HCT116 (cell line): ENCODE measurements at regions not wholly inside any gene's neighbourhood (a gene's known extent, or its start where the extent isn't known, plus 50 kb on each side); places are given as distances from the start of the nearest gene placed in this dataset.

Experiments used
- ATAC-seq: fragments of 200-7000 bp; cut with Tn5 transposase; 2 replicates; pipeline ENCODE4 v1.9.1; 2020; ENCODE audit warnings: mild to moderate bottlenecking, moderate library complexity
- BruUV-seq: library from RNA; stranded (reverse); fragments of 400-500 nt; replicated peaks from 2 replicates; lab custom pipeline; 2021; lab: Mats Ljungman, UMichigan
- CTCF ChIA-PET: fragments of 300-600 bp; sonication (Branson Sonifier 250); formaldehyde crosslinking; loops from one replicate; lab custom pipeline; 2021; ENCODE audit warnings: antibody characterized with exemption; lab: Charles Lee
- POLR2A ChIA-PET: fragments of 300-600, 350-600 bp; sonication (Branson Sonifier 250); formaldehyde crosslinking; loops from one replicate; lab custom pipeline; 2021; ENCODE audit warnings: antibody characterized with exemption; lab: Charles Lee
- RAD21 ChIA-PET, 2 experiments: fragments of 300-600 bp; sonication (Branson Sonifier 250); formaldehyde crosslinking; loops; one replicate each; lab custom pipeline; 2023; ENCODE audit warnings: low total read pairs in 2 of 2; ENCODE audit not compliant: uncharacterized antibody in 2 of 2, unreplicated experiment in 2 of 2, low non-redundant PET in 1 of 2; lab: Charles Lee
- DNase-seq: peaks from one replicate; pipeline ENCODE4 v3.0.0-alpha.2; 2010; ENCODE audit warnings: low read depth, low spot score
- H2AFZ ChIP-seq: fragments of 200-600 bp; shearing (Covaris generic), sonication (generic); 2 replicates; pipeline ENCODE4 v1.6.1; 2017; ENCODE audit warnings: low read depth, mixed run types, mixed read lengths, antibody characterized with exemption, low read length; ENCODE audit not compliant: poor library complexity, severe bottlenecking
- H3K27ac ChIP-seq: 2 replicates; pipeline ENCODE4 v1.5.1; 2012; ENCODE audit warnings: low read depth, low read length
- H3K27me3 ChIP-seq: fragments of 200-600 bp; sonication (generic); 2 replicates; pipeline ENCODE4 v1.6.1; 2016; ENCODE audit warnings: mixed run types, low read length, mixed read lengths; ENCODE audit not compliant: insufficient read depth
- H3K36me3 ChIP-seq, 2 experiments: fragments of 200-500 bp in 1 of 2; fragments of 200-600 bp in 1 of 2; sonication (Bioruptor generic) in 1 of 2; sonication (generic) in 1 of 2; 2 replicates each; pipeline versions ENCODE4 v1.5.1 to v1.6.1; 2014 to 2016; ENCODE audit warnings: low read length in 2 of 2, inconsistent platforms in 1 of 2, mixed read lengths in 1 of 2, mixed run types in 1 of 2; ENCODE audit not compliant: insufficient read depth in 2 of 2, control insufficient read depth in 1 of 2
- H3K4me1 ChIP-seq, 2 experiments: fragments of 200-600 bp in 1 of 2; sonication (generic) in 1 of 2; 2 replicates each; pipeline versions ENCODE4 v1.5.1 to v1.6.1; 2012 to 2017; ENCODE audit warnings: low read length in 2 of 2, inconsistent platforms in 1 of 2, mild to moderate bottlenecking in 1 of 2, mixed read lengths in 1 of 2, mixed run types in 1 of 2, moderate library complexity in 1 of 2; ENCODE audit not compliant: insufficient read depth in 2 of 2, control insufficient read depth in 1 of 2
- H3K4me2 ChIP-seq: fragments of 200-600 bp; sonication (generic); 2 replicates; pipeline ENCODE4 v1.6.1; 2017; ENCODE audit warnings: mixed run types, low read length, mixed read lengths
- H3K4me3 ChIP-seq, 2 experiments: fragments of 200-600 bp in 1 of 2; sonication (generic) in 1 of 2; replicated peaks in 1 of 2; 2 replicates each; pipeline ENCODE4 v1.5.1; 2011 to 2016; ENCODE audit warnings: low read length in 2 of 2, control low read depth in 1 of 2, low read depth in 1 of 2, mild to moderate bottlenecking in 1 of 2, mixed read lengths in 1 of 2, mixed run types in 1 of 2
- H3K79me2 ChIP-seq: fragments of 200-600 bp; sonication (generic); 2 replicates; pipeline ENCODE4 v1.6.1; 2017; ENCODE audit warnings: mild to moderate bottlenecking, mixed run types, low read length, moderate library complexity, mixed read lengths; ENCODE audit not compliant: insufficient read depth
- H3K9ac ChIP-seq: fragments of 200-600 bp; sonication (generic); 2 replicates; pipeline ENCODE4 v1.6.1; 2016; ENCODE audit warnings: low read length, mixed read lengths
- H3K9me2 ChIP-seq: fragments of 200-600 bp; sonication (generic), shearing (Covaris generic); 2 replicates; pipeline ENCODE4 v1.6.1; 2017; ENCODE audit warnings: mixed run types, mild to moderate bottlenecking, moderate library complexity; ENCODE audit not compliant: insufficient read depth
- H3K9me3 ChIP-seq, 2 experiments: fragments of 200-500 bp in 1 of 2; fragments of 200-600 bp in 1 of 2; sonication (Bioruptor generic) in 1 of 2; sonication (generic) in 1 of 2; 2 replicates each; pipeline ENCODE4 v1.6.1; 2014 to 2017; ENCODE audit warnings: low read length in 2 of 2, mixed read lengths in 2 of 2, inconsistent platforms in 1 of 2, low read depth in 1 of 2, mild to moderate bottlenecking in 1 of 2, mixed run types in 1 of 2, moderate library complexity in 1 of 2; ENCODE audit not compliant: control insufficient read depth in 1 of 2, insufficient read depth in 1 of 2
- H4K20me1 ChIP-seq: fragments of 200-600 bp; sonication (generic), shearing (Covaris generic); 2 replicates; pipeline ENCODE4 v1.6.1; 2017; ENCODE audit warnings: mixed run types, mild to moderate bottlenecking, moderate library complexity; ENCODE audit not compliant: insufficient read depth
- ATF3 ChIP-seq: IDR thresholded peaks from 2 replicates; pipeline ENCODE4 v1.6.1; 2012
- ELF1 ChIP-seq: IDR thresholded peaks from 2 replicates; pipeline ENCODE4 v1.6.1; 2012; ENCODE audit warnings: low read depth, borderline replicate concordance
- EZH2 ChIP-seq: fragments of 200-600 bp; sonication (generic); IDR thresholded peaks from 2 replicates; pipeline ENCODE4 v1.6.1; 2017; ENCODE audit warnings: antibody characterized with exemption, mixed run types
- EZH2phosphoT487 ChIP-seq: fragments of 200-600 bp; IDR thresholded peaks from 2 replicates; pipeline ENCODE4 v1.6.1; 2018; ENCODE audit warnings: antibody characterized with exemption, borderline replicate concordance
- FOSL1 ChIP-seq: IDR thresholded peaks from 2 replicates; pipeline ENCODE4 v1.6.1; 2012; ENCODE audit warnings: low read depth
- JUND ChIP-seq: IDR thresholded peaks from 2 replicates; pipeline ENCODE4 v1.6.1; 2012
- RAD21 ChIP-seq: IDR thresholded peaks from 2 replicates; pipeline ENCODE4 v1.6.1; 2012; ENCODE audit warnings: low read depth, mild to moderate bottlenecking
- SP1 ChIP-seq: IDR thresholded peaks from 2 replicates; pipeline ENCODE4 v1.6.1; 2012; ENCODE audit warnings: low read depth
- YY1 ChIP-seq: IDR thresholded peaks from 2 replicates; pipeline ENCODE4 v1.6.1; 2011; ENCODE audit warnings: low read length, low read depth, moderate library complexity, mild to moderate bottlenecking; ENCODE audit not compliant: insufficient replicate concordance; ENCODE audit errors: extremely low read depth
- ZFX ChIP-seq: fragments of 450-650 bp; IDR thresholded peaks from 2 replicates; pipeline ENCODE4 v1.6.1; 2017
- intact Hi-C: fragments of 100-400 bp; cut with micrococcal nuclease; formaldehyde crosslinking; loops from 2 replicates; pipeline ENCODE4 v1.10.0; 2022
- TF ChIP-seq, protein P1 (sequence below), 3 experiments: fragments of 200-600 bp in 1 of 3; sonication (generic) in 1 of 3; IDR thresholded peaks in 2 of 3; conservative IDR thresholded peaks in 1 of 3; 2 replicates each; pipeline ENCODE4 v1.5.1; 2012 to 2017; ENCODE audit warnings: low read depth in 2 of 3, low read length in 2 of 3, antibody characterized with exemption in 1 of 3, borderline replicate concordance in 1 of 3, control low read depth in 1 of 3, mild to moderate bottlenecking in 1 of 3, mixed read lengths in 1 of 3, mixed run types in 1 of 3, moderate library complexity in 1 of 3; ENCODE audit not compliant: insufficient read depth in 1 of 3

DNA sequence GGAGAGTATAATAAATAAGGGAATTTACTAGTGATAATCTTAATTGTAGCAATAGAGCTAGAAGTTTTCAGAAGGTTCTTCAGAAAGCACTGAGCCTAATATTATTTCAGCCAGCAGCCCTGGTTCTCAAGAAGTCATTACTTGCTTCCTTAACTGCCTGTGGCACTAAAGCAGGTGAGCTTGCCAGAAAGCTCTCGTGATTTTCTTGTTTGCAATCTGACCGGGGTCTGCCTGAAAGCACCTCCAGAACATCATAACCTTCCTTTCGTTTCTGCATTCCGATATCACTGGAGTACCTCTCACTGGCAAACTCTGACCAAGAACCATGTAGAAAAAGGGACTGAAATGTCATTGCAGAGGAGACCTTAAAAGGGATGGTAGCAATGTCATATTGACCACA lies 510.3 kb downstream of the ZIC1 start:
- TF ChIP-seq SP1 = no peak
- no peak for TF ChIP-seq ATF3
- no peak for TF ChIP-seq EZH2
- no peak for TF ChIP-seq ZFX
- TF ChIP-seq, protein P1, sequence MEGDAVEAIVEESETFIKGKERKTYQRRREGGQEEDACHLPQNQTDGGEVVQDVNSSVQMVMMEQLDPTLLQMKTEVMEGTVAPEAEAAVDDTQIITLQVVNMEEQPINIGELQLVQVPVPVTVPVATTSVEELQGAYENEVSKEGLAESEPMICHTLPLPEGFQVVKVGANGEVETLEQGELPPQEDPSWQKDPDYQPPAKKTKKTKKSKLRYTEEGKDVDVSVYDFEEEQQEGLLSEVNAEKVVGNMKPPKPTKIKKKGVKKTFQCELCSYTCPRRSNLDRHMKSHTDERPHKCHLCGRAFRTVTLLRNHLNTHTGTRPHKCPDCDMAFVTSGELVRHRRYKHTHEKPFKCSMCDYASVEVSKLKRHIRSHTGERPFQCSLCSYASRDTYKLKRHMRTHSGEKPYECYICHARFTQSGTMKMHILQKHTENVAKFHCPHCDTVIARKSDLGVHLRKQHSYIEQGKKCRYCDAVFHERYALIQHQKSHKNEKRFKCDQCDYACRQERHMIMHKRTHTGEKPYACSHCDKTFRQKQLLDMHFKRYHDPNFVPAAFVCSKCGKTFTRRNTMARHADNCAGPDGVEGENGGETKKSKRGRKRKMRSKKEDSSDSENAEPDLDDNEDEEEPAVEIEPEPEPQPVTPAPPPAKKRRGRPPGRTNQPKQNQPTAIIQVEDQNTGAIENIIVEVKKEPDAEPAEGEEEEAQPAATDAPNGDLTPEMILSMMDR (IDR thresholded peaks at IDR 0.05 in 2 of 3, conservative IDR thresholded peaks at IDR 0.05 in 1 of 3; ENCODE audit: borderline replicate concordance in 1 of 3, insufficient read depth in 1 of 3, low read depth in 2 of 3, low read length in 2 of 3) = no peak
- TF ChIP-seq FOSL1 = no peak
- TF ChIP-seq YY1 = no peak
- no peak for TF ChIP-seq RAD21
- no peak for TF ChIP-seq EZH2phosphoT487
- no peak for TF ChIP-seq ELF1
- no peak for TF ChIP-seq JUND
- no TSS peak for BruUV-seq
- ChIA-PET POLR2A (no interaction called here), RAD21 (no interaction called here), CTCF (no interaction called here)
- Histone ChIP-seq H4K20me1 (no peaks in the 10 kb centered on the region), H3K9ac (no peak overlapping the region), H3K4me1 (no peaks in the 10 kb centered on the region), H3K27ac (no peak overlapping the region), H3K4me3 (no peak overlapping the region), H3K36me3 (no peaks in the 10 kb centered on the region), H3K9me2 (no peaks in the 10 kb centered on the region), H3K27me3 (no peaks in the 10 kb centered on the region), H3K9me3 (no peaks in the 10 kb centered on the region), H2AFZ (no peak overlapping the region), H3K4me2 (no peak overlapping the region), H3K79me2 (no peaks in the 10 kb centered on the region)
- DNase-seq (no peak), ATAC-seq (no peak)
- intact Hi-C loops = no loop called here
